Testis (tissue), 2 donors: ENCODE measurements at regions not wholly inside any gene's neighbourhood (a gene's known extent, or its start where the extent isn't known, plus 50 kb on each side); places are given as distances from the start of the nearest gene placed in this dataset.

ENCODE experiments used
- DNase-seq: peaks from one replicate; pipeline ENCODE4 v3.0.0-alpha.2; 2019
- H3K27ac ChIP-seq, 2 donors: fragments of 200-600 bp; sonication (generic); one replicate each; pipeline ENCODE4 v1.5.1; 2019
- H3K27me3 ChIP-seq: fragments of 200-600 bp; sonication (generic); one replicate; pipeline ENCODE4 v1.5.1; 2019
- H3K36me3 ChIP-seq: fragments of 200-600 bp; sonication (generic); one replicate; pipeline ENCODE4 v1.5.1; 2017; ENCODE audit warnings: low read depth; ENCODE audit errors: missing control alignments
- H3K4me1 ChIP-seq: fragments of 200-600 bp; sonication (generic); one replicate; pipeline ENCODE4 v1.5.1; 2019
- H3K4me3 ChIP-seq, 2 donors: fragments of 200-600 bp; sonication (generic); one replicate each; pipeline ENCODE4 v1.5.1; 2017 to 2019
- H3K9me3 ChIP-seq: fragments of 200-600 bp; sonication (generic); one replicate; pipeline ENCODE4 v1.5.1; 2017
- CTCF ChIP-seq, 3 experiments: fragments of 450-650 bp in 2 of 3; fragments of 200-600 bp in 1 of 3; sonication (generic) in 1 of 3; IDR thresholded peaks; one replicate each; pipeline ENCODE4 v1.5.1; 2016 to 2019; ENCODE audit warnings: antibody characterized with exemption in 3 of 3, mild to moderate bottlenecking in 2 of 3, moderate library complexity in 1 of 3
- POLR2A ChIP-seq: fragments of 450-650 bp; IDR thresholded peaks from one replicate; pipeline ENCODE4 v1.6.1; 2017; ENCODE audit warnings: antibody characterized with exemption, mild to moderate bottlenecking, moderate library complexity
- WGBS, 2 donors: methylation state at CpG; one replicate each; pipeline ENCODE4 v1.1.5; 2018; 5-methylcytosine and 5-hydroxymethylcytosine counted together
- intact Hi-C: fragments of 100-400 bp; cut with DNase I; formaldehyde crosslinking; loops from one replicate; pipeline ENCODE4 v1.15.1; 2023; ENCODE audit warnings: low total_unique reads

GRCh38 chr20:56805966-56806365 is 176.9 kb downstream of the TFAP2C start:
- no peak overlapping the region for H3K27ac ChIP-seq
- no peak overlapping the region for H3K4me3 ChIP-seq
- no peaks in the 10 kb centered on the region for H3K36me3 ChIP-seq
- H3K9me3 ChIP-seq: no peaks in the 10 kb centered on the region
- no peaks in the 10 kb centered on the region for H3K4me1 ChIP-seq
- TF ChIP-seq CTCF (IDR thresholded peaks at IDR 0.05) (no peak), POLR2A (no peak)
- intact Hi-C loops: no loop called here
- no peak for DNase-seq
- no peaks in the 10 kb centered on the region for H3K27me3 ChIP-seq
- WGBS, 2 donors: 80 to 91% methylated on average over 8 to 9 of the region's 9 CpGs

- H3K9me3 ChIP-seq: no peaks in the 10 kb centered on the region
- 55 to 64% methylated on average over 16 to 18 of the region's 18 CpGs for WGBS, 2 donors
- no peaks in the 10 kb centered on the region for H3K4me1 ChIP-seq
- no peak for DNase-seq
- H3K4me3 ChIP-seq: no peak overlapping the region
- H3K27ac ChIP-seq: no peak overlapping the region
- intact Hi-C loops: no loop called here
- H3K27me3 ChIP-seq: no peaks in the 10 kb centered on the region
- H3K36me3 ChIP-seq: no peaks in the 10 kb centered on the region
- no peak for TF ChIP-seq POLR2A
- TF ChIP-seq CTCF (IDR thresholded peaks at IDR 0.05): no peak
Observed at GRCh38 chr20:56806952-56807517, 177.9 kb downstream of the TFAP2C start.

- intact Hi-C loops: no loop called here
- 38 to 43% methylated on average over 10 of the region's 10 CpGs for WGBS, 2 donors
- Histone ChIP-seq H3K9me3 (no peaks in the 10 kb centered on the region), H3K4me3 (no peak overlapping the region), H3K27me3 (no peaks in the 10 kb centered on the region), H3K27ac (no peak overlapping the region), H3K4me1 (no peaks in the 10 kb centered on the region), H3K36me3 (no peaks in the 10 kb centered on the region)
- no peak for DNase-seq
- TF ChIP-seq CTCF (IDR thresholded peaks at IDR 0.05): no peak
- TF ChIP-seq POLR2A: no peak
Observed at GRCh38 chr20:56808117-56808725, 179.1 kb downstream of the TFAP2C start.

- 42 to 53% methylated on average over 7 to 8 of the region's 8 CpGs for WGBS, 2 donors
- no peak overlapping the region for H3K27ac ChIP-seq
- intact Hi-C loops: no loop called here
- H3K27me3 ChIP-seq: no peaks in the 10 kb centered on the region
- H3K4me3 ChIP-seq: no peak overlapping the region
- DNase-seq: no peak
- no peaks in the 10 kb centered on the region for H3K4me1 ChIP-seq
- H3K36me3 ChIP-seq: no peaks in the 10 kb centered on the region
- H3K9me3 ChIP-seq: no peaks in the 10 kb centered on the region
- TF ChIP-seq POLR2A: no peak
- TF ChIP-seq CTCF (IDR thresholded peaks at IDR 0.05): no peak
Observed at GRCh38 chr20:56808732-56809131, 179.6 kb downstream of the TFAP2C start.

- H3K4me1 ChIP-seq: no peaks in the 10 kb centered on the region
- WGBS, 2 donors: 90 to 97% methylated on average over 12 of the region's 12 CpGs
- no peaks in the 10 kb centered on the region for H3K9me3 ChIP-seq
- TF ChIP-seq CTCF (IDR thresholded peaks at IDR 0.05): no peak
- TF ChIP-seq POLR2A: no peak
- no peak for DNase-seq
- intact Hi-C loops: no loop called here
- no peaks in the 10 kb centered on the region for H3K27me3 ChIP-seq
- H3K27ac ChIP-seq: no peak overlapping the region
- no peaks in the 10 kb centered on the region for H3K36me3 ChIP-seq
- no peak overlapping the region for H3K4me3 ChIP-seq
Observed at GRCh38 chr20:56809668-56810067, 180.6 kb downstream of the TFAP2C start.
